ENCODE measurements at regions not wholly inside any gene's neighbourhood (a gene's known extent, or its start where the extent isn't known, plus 50 kb on each side); places are given as distances from the start of the nearest gene placed in this dataset.

DNA sequence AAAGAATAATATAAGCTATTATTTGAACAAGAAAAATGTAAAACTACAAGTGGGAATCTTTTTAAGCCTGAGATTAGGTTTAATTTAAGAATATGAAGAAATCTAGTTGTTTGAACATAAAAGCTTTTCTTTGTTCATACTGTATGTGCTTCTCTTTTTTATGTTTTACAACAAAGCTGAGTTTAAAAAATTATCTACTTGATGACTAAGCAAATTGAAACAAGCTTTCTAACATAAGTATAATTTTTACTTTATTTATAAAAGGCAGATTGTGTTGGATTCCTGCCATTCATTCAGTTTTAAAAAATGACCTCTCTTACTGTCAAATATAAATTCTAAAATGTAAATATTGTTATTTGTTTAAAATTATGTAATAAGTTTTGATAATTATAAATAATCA lies 958.2 kb downstream of the DNAJB9 start:
- no peaks in the 10 kb centered on the region for H3K27me3 ChIP-seq (ENCODE audit: insufficient read depth, low read length)
- DNase-seq (ENCODE audit: insufficient read length, low spot score, missing footprints), result no peak
- H3K9me3 ChIP-seq (ENCODE audit: low read depth, low read length), result no peaks in the 10 kb centered on the region
- H3K36me3 ChIP-seq (ENCODE audit: insufficient read depth, low read length), result no peaks in the 10 kb centered on the region
- H4K20me1 ChIP-seq (ENCODE audit: insufficient read depth, low read length), result no peaks in the 10 kb centered on the region
- TF ChIP-seq, protein P1, sequence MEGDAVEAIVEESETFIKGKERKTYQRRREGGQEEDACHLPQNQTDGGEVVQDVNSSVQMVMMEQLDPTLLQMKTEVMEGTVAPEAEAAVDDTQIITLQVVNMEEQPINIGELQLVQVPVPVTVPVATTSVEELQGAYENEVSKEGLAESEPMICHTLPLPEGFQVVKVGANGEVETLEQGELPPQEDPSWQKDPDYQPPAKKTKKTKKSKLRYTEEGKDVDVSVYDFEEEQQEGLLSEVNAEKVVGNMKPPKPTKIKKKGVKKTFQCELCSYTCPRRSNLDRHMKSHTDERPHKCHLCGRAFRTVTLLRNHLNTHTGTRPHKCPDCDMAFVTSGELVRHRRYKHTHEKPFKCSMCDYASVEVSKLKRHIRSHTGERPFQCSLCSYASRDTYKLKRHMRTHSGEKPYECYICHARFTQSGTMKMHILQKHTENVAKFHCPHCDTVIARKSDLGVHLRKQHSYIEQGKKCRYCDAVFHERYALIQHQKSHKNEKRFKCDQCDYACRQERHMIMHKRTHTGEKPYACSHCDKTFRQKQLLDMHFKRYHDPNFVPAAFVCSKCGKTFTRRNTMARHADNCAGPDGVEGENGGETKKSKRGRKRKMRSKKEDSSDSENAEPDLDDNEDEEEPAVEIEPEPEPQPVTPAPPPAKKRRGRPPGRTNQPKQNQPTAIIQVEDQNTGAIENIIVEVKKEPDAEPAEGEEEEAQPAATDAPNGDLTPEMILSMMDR (IDR thresholded peaks at IDR 0.05; ENCODE audit: extremely low read depth, low read depth, low read length), result no peak
- no peaks in the 10 kb centered on the region for H3K79me2 ChIP-seq (ENCODE audit: insufficient read depth, low read length)
- H3K4me2 ChIP-seq (ENCODE audit: insufficient read depth, low read length), result no peak overlapping the region
- no peaks in the 10 kb centered on the region for H3K4me1 ChIP-seq (ENCODE audit: insufficient read depth, low read length)
- H3K4me3 ChIP-seq (ENCODE audit: insufficient read depth, low read length), result no peak overlapping the region
- H2AFZ ChIP-seq (ENCODE audit: low read length), result no peak overlapping the region
- no peak overlapping the region for H3K27ac ChIP-seq (ENCODE audit: low read depth, low read length)

DNA sequence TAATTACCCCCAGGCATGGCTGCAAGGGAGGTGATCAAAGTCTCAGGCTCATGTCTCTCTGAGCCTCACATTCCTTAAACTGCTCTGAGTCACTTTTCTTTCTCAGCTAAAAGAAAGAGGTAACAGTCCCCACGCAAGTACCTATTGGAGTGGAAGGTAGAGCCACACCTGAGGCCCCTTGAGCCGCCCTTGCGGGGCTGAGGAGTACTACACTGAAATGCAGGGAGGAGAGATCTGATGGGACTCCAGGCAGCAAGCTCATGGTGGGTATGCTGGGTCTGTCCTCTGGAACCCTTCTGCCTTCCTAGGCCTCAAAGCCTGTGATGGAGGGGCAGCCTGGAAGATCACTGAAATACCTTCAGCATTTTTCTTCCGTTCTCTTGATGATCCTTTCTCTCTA lies 960.0 kb downstream of the DNAJB9 start:
- H3K27ac ChIP-seq (ENCODE audit: low read depth, low read length), result no peak overlapping the region
- no peak for DNase-seq (ENCODE audit: insufficient read length, low spot score, missing footprints)
- TF ChIP-seq, protein P1 (IDR thresholded peaks at IDR 0.05; ENCODE audit: extremely low read depth, low read depth, low read length), result no peak
- H4K20me1 ChIP-seq (ENCODE audit: insufficient read depth, low read length), result no peaks in the 10 kb centered on the region
- no peaks in the 10 kb centered on the region for H3K9me3 ChIP-seq (ENCODE audit: low read depth, low read length)
- no peak overlapping the region for H2AFZ ChIP-seq (ENCODE audit: low read length)
- H3K4me1 ChIP-seq (ENCODE audit: insufficient read depth, low read length), result no peaks in the 10 kb centered on the region
- H3K4me2 ChIP-seq (ENCODE audit: insufficient read depth, low read length), result no peak overlapping the region
- no peak overlapping the region for H3K4me3 ChIP-seq (ENCODE audit: insufficient read depth, low read length)
- no peaks in the 10 kb centered on the region for H3K36me3 ChIP-seq (ENCODE audit: insufficient read depth, low read length)
- H3K79me2 ChIP-seq (ENCODE audit: insufficient read depth, low read length), result no peaks in the 10 kb centered on the region
- H3K27me3 ChIP-seq (ENCODE audit: insufficient read depth, low read length), result no peaks in the 10 kb centered on the region

DNA sequence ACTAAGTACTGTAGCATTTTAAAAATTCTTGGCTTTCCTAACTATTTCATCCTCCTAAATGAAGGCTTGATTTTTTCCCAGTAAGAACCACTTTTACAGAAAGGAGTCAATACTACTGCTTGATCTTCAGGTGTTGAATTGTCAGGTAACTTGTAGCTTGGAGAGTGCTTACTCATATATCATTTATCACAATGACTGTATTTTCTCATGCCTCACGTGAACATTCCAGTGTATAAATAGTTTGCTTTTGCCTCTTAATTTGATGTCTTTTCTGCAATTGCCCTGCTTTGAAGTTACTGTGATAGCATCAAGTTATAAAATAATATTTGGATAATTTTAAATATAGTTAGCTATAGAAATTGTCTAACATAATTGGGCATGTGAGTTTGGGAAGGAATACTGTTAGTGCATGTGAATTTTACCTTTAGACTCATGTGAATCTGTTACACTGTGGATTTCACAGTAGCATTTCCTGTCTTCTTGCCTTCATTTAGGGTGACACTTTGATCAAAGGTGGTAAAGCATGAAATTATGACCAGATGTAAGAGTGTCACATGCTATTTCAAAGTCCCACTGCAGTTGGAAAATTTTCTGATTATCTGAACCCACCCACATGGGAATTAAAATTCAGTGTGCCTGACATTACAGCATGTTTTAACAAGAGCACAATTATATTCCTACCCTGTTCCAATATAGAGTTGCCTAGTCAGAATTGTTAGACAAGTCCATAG lies 962.8 kb downstream of the DNAJB9 start:
- DNase-seq (ENCODE audit: insufficient read length, low spot score, missing footprints), result no peak
- Histone ChIP-seq H3K27me3 (ENCODE audit: insufficient read depth, low read length) (no peaks in the 10 kb centered on the region), H3K4me2 (ENCODE audit: insufficient read depth, low read length) (no peak overlapping the region), H3K79me2 (ENCODE audit: insufficient read depth, low read length) (no peaks in the 10 kb centered on the region), H3K9me3 (ENCODE audit: low read depth, low read length) (no peaks in the 10 kb centered on the region), H3K4me3 (ENCODE audit: insufficient read depth, low read length) (no peak overlapping the region), H3K36me3 (ENCODE audit: insufficient read depth, low read length) (no peaks in the 10 kb centered on the region), H4K20me1 (ENCODE audit: insufficient read depth, low read length) (no peaks in the 10 kb centered on the region), H3K4me1 (ENCODE audit: insufficient read depth, low read length) (no peaks in the 10 kb centered on the region), H3K27ac (ENCODE audit: low read depth, low read length) (no peak overlapping the region), H2AFZ (ENCODE audit: low read length) (no peak overlapping the region)
- TF ChIP-seq, protein P1 (IDR thresholded peaks at IDR 0.05; ENCODE audit: extremely low read depth, low read depth, low read length), result no peak

GRCh38 chr7:109545686-109546085 lies 976.0 kb downstream of the DNAJB9 start:
- no peak overlapping the region for H2AFZ ChIP-seq (ENCODE audit: low read length)
- no peak overlapping the region for H3K4me3 ChIP-seq (ENCODE audit: insufficient read depth, low read length)
- DNase-seq (ENCODE audit: insufficient read length, low spot score, missing footprints), result no peak
- H4K20me1 ChIP-seq (ENCODE audit: insufficient read depth, low read length), result no peaks in the 10 kb centered on the region
- TF ChIP-seq, protein P1 (IDR thresholded peaks at IDR 0.05; ENCODE audit: extremely low read depth, low read depth, low read length), result no peak
- no peaks in the 10 kb centered on the region for H3K27me3 ChIP-seq (ENCODE audit: insufficient read depth, low read length)
- no peaks in the 10 kb centered on the region for H3K4me1 ChIP-seq (ENCODE audit: insufficient read depth, low read length)
- no peak overlapping the region for H3K4me2 ChIP-seq (ENCODE audit: insufficient read depth, low read length)
- peaks cover 4% of the 10 kb centered on the region for H3K9me3 ChIP-seq (ENCODE audit: low read depth, low read length)
- H3K36me3 ChIP-seq (ENCODE audit: insufficient read depth, low read length), result no peaks in the 10 kb centered on the region
- H3K79me2 ChIP-seq (ENCODE audit: insufficient read depth, low read length), result no peaks in the 10 kb centered on the region
- no peak overlapping the region for H3K27ac ChIP-seq (ENCODE audit: low read depth, low read length)
